ENCODE measurements at regions not wholly inside any gene's neighbourhood (a gene's known extent, or its start where the extent isn't known, plus 50 kb on each side); places are given as distances from the start of the nearest gene placed in this dataset.

DNA sequence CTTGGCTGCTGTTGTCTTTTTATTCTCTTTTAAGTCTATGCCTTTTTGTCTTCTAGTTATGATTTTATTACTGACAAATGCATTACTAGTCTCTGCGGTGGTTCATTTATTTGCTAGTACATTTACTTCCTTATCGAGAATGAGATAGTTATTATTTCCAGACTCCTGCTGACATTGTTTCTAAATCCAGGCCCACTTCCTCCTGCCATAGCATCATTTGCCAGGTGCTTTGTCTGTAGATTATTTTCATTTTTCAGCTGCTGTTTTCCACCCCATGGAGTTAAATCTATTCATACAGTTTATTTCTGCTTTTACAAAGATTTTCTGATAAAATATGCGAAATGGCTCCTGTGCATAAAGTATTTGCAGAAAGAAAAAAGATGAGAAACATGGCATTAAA lies 459.7 kb downstream of the MMUT start:
- peaks cover 2% of the 10 kb centered on the region for H3K9me3 Mint-ChIP-seq
- H3K27me3 Mint-ChIP-seq: no peaks in the 10 kb centered on the region
- DNase-seq (no peak), ATAC-seq (ENCODE audit: low read depth) (no peak)
- intact Hi-C loops (cut with micrococcal nuclease): no loop called here
- no peak overlapping the region for H3K4me3 Mint-ChIP-seq
- ChIA-PET POLR2A (no interaction called here), CTCF (no interaction called here)
- H3K4me1 Mint-ChIP-seq: no peaks in the 10 kb centered on the region
- TF ChIP-seq, protein P1, sequence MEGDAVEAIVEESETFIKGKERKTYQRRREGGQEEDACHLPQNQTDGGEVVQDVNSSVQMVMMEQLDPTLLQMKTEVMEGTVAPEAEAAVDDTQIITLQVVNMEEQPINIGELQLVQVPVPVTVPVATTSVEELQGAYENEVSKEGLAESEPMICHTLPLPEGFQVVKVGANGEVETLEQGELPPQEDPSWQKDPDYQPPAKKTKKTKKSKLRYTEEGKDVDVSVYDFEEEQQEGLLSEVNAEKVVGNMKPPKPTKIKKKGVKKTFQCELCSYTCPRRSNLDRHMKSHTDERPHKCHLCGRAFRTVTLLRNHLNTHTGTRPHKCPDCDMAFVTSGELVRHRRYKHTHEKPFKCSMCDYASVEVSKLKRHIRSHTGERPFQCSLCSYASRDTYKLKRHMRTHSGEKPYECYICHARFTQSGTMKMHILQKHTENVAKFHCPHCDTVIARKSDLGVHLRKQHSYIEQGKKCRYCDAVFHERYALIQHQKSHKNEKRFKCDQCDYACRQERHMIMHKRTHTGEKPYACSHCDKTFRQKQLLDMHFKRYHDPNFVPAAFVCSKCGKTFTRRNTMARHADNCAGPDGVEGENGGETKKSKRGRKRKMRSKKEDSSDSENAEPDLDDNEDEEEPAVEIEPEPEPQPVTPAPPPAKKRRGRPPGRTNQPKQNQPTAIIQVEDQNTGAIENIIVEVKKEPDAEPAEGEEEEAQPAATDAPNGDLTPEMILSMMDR (IDR thresholded peaks at IDR 0.05): no peak
- H3K36me3 Mint-ChIP-seq (ENCODE audit: low read depth): no peaks in the 10 kb centered on the region
- H3K27ac Mint-ChIP-seq: no peak overlapping the region

DNA sequence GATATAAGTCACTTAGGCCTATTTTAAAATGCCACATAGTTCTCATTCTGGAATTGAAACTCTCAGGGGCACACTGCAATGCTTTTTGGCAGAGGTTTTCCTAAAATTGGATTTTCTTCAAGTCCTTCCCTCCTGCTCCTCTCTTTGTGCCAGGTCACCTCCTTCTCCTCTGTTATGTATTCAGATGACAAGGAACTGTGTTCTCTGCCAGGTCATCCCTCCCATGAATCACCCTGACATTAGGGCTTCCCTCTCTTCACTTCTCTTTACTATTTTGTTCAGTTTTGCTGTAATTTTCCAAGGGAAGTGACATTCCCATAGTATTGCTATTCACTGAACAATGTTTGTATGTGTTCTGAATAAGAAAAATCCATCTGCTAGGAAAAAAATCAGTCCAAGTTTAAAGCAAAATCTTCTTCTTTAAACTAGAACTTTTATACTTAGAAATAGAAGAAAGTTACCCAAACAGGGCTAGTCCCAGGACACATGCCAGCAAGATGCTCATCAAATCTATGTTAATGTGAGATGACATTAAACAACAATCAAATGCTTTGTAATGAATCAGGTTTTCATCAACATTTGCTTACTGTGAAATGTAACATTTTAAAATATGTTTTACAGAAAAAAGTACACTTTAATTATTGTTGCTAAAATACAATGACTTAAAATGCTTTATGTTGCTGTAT lies 461.1 kb downstream of the MMUT start:
- Mint-ChIP-seq H3K9me3 (peaks cover 2% of the 10 kb centered on the region), H3K36me3 (ENCODE audit: low read depth) (no peaks in the 10 kb centered on the region), H3K27me3 (no peaks in the 10 kb centered on the region), H3K27ac (no peak overlapping the region), H3K4me1 (no peaks in the 10 kb centered on the region), H3K4me3 (no peak overlapping the region)
- POLR2A ChIA-PET: no interaction called here
- ATAC-seq (ENCODE audit: low read depth) (no peak), DNase-seq (no peak)
- CTCF ChIA-PET: no interaction called here
- TF ChIP-seq, protein P1 (IDR thresholded peaks at IDR 0.05): no peak
- intact Hi-C loops (cut with micrococcal nuclease): no loop called here

DNA sequence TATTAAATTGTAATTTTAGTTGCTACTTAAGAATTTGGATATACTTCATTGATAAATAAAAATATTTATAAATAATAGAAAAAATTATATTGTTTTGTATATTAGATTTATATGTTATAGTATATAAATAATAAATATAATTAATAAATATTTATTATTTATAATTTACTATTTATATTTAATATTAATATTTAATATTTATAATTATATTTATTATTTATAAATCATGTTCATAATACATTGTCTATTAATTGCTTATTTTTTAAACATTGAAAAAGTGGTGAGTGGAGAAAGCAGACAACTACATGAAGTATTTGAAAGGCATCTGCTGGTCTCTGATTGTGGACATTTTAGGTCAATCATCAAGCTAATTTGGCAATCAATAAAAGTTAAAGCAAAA lies 464.5 kb downstream of the MMUT start:
- Mint-ChIP-seq H3K4me3 (no peak overlapping the region), H3K27me3 (no peaks in the 10 kb centered on the region), H3K27ac (no peak overlapping the region), H3K4me1 (no peaks in the 10 kb centered on the region), H3K9me3 (peaks cover 4% of the 10 kb centered on the region), H3K36me3 (ENCODE audit: low read depth) (no peaks in the 10 kb centered on the region)
- DNase-seq: no peak
- ChIA-PET CTCF (no interaction called here), POLR2A (no interaction called here)
- no peak for ATAC-seq (ENCODE audit: low read depth)
- TF ChIP-seq, protein P1 (IDR thresholded peaks at IDR 0.05): no peak
- intact Hi-C loops (cut with micrococcal nuclease): no loop called here

DNA sequence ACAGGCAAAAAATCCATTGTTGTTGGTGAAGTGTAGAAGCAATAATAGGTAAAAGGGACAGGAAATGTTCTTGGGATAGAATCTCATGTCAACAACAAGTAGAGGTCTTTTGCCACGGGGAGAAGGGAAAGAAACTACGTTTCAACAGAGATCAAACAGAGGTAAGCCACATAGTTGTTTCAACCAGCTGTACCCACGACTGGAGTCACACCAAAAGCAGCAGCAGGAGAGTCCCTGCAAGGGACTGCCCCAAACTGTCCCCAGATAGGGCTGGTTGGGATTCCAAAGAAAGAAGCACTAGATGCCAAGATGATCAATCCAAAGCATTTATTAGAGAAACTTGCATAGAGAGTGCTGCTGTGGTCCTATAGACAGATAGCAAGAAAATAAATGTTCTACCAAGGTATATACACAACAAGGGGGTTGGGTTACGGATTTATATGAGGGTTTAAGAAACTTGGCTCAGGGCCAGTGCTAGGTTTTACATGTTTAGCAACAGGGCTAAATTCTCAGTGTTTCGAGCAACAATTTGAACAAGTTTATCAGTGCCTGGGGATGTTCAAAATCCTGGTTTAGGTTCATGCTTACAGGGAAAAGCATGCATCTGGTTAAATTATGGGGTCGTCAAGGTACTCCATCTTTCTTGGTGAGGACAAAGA lies 466.5 kb downstream of the MMUT start:
- Mint-ChIP-seq H3K4me3 (no peak overlapping the region), H3K27me3 (no peaks in the 10 kb centered on the region), H3K36me3 (ENCODE audit: low read depth) (no peaks in the 10 kb centered on the region), H3K27ac (no peak overlapping the region), H3K9me3 (peaks cover 8% of the 10 kb centered on the region), H3K4me1 (no peaks in the 10 kb centered on the region)
- ChIA-PET CTCF (no interaction called here), POLR2A (no interaction called here)
- ATAC-seq (ENCODE audit: low read depth) (no peak), DNase-seq (no peak)
- TF ChIP-seq, protein P1 (IDR thresholded peaks at IDR 0.05): no peak
- intact Hi-C loops (cut with micrococcal nuclease): no loop called here

DNA sequence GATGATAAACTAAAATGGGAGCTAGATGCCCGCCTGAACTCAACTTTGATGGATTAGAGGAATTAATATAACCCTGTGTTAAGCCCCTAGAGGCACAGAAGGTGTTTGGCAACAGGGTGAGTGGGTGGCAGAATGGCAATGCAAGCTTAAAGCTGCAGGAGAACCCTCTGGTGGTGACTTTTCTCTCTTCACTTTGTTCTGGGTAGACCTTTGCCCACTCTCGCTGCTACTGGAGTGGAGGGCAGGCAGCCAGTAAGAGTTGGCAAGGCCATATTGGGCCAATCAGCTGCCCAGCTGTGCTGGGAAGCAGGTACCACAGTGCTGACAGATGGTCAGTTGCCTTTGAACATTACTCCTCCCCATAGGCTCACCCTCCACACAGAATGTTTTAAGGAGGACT lies 468.2 kb downstream of the MMUT start:
- no peak overlapping the region for H3K4me3 Mint-ChIP-seq
- ChIA-PET POLR2A (no interaction called here), CTCF (no interaction called here)
- no peaks in the 10 kb centered on the region for H3K36me3 Mint-ChIP-seq (ENCODE audit: low read depth)
- H3K4me1 Mint-ChIP-seq: no peaks in the 10 kb centered on the region
- TF ChIP-seq, protein P1 (IDR thresholded peaks at IDR 0.05): no peak
- intact Hi-C loops (cut with micrococcal nuclease): no loop called here
- peaks cover 14% of the 10 kb centered on the region for H3K9me3 Mint-ChIP-seq
- no peak for ATAC-seq (ENCODE audit: low read depth)
- no peaks in the 10 kb centered on the region for H3K27me3 Mint-ChIP-seq
- DNase-seq: no peak
- no peak overlapping the region for H3K27ac Mint-ChIP-seq
